ENCODE measurements at regions not wholly inside any gene's neighbourhood (a gene's known extent, or its start where the extent isn't known, plus 50 kb on each side); places are given as distances from the start of the nearest gene placed in this dataset.

DNA sequence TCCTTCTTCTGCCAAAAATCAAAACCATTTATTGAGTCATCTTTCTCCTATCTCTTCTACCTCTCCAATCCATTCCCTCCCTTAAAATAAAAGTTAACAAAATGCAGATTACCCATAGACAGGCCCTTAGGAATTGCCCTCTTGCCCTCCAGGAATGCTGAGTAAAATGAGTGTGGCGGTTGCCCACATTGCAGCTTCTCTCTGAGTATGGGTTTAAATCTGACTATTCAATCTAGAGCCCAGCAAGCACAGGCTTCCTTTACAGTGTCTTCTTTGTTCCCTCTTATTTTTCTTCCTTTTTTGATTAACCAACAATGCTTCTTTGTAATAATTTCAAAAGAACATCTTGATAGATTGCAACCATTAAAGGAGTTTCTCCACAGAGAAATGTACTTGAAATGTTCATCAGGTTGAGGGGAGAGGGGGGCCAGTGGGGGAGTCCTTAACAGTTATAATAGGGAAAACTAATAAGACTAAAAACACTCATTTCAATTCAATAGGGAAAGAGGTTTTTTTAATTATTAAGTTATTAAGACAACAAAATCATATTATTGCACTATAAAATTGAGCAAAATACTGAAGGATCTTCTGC is 135.3 kb upstream of the LMCD1 start:
- CTCF ChIA-PET: no interaction called here
- TF ChIP-seq, protein P1, sequence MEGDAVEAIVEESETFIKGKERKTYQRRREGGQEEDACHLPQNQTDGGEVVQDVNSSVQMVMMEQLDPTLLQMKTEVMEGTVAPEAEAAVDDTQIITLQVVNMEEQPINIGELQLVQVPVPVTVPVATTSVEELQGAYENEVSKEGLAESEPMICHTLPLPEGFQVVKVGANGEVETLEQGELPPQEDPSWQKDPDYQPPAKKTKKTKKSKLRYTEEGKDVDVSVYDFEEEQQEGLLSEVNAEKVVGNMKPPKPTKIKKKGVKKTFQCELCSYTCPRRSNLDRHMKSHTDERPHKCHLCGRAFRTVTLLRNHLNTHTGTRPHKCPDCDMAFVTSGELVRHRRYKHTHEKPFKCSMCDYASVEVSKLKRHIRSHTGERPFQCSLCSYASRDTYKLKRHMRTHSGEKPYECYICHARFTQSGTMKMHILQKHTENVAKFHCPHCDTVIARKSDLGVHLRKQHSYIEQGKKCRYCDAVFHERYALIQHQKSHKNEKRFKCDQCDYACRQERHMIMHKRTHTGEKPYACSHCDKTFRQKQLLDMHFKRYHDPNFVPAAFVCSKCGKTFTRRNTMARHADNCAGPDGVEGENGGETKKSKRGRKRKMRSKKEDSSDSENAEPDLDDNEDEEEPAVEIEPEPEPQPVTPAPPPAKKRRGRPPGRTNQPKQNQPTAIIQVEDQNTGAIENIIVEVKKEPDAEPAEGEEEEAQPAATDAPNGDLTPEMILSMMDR (IDR thresholded peaks at IDR 0.05; ENCODE audit: control extremely low read depth, extremely low read depth, low read depth, missing control alignments): no peak
- no peak for DNase-seq (ENCODE audit: extremely low spot score)
- POLR2A ChIA-PET: no interaction called here

DNA sequence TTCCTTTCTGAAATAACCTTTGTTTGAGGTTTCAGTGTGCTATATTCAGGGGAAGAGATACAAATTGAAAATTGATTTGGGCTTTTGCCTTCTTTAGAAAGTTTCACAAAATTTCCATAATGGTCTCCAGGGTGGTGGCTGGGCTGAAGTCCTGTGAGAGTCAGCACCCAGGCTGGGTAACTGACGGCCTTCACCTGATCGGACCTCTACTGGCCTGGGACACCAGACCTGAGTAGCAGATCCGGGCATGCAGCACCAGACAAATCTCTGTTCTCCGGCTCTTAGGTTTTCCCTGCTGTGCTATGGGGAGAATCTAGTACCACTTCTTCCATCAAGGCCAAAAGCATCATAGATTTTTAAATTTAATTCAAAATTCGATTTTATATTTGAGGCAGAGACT is 133.0 kb upstream of the LMCD1 start:
- ChIA-PET CTCF (no interaction called here), POLR2A (no interaction called here)
- no peak for DNase-seq (ENCODE audit: extremely low spot score)
- TF ChIP-seq, protein P1 (IDR thresholded peaks at IDR 0.05; ENCODE audit: control extremely low read depth, extremely low read depth, low read depth, missing control alignments): no peak

DNA sequence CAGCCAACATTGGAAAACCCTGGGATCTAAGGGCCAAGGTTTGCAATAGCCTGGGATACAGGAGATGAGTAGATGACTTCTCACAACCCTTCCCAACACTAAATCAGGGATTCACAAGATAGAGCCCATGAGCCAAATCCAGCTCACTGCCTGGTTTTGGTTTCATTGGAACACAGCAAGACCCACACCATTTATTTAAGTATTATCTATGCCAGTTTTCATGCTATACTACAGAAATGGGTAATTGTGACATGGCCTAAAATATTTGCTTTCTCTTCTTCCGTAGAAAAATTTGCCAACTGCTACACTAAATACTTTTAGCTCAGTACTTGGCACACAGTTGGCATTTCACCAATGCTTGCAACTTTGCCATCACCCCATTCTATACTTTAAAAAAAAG is 132.0 kb upstream of the LMCD1 start:
- DNase-seq (ENCODE audit: extremely low spot score): no peak
- TF ChIP-seq, protein P1 (IDR thresholded peaks at IDR 0.05; ENCODE audit: control extremely low read depth, extremely low read depth, low read depth, missing control alignments): no peak
- ChIA-PET POLR2A (no interaction called here), CTCF (no interaction called here)

- TF ChIP-seq, protein P1 (IDR thresholded peaks at IDR 0.05; ENCODE audit: control extremely low read depth, extremely low read depth, low read depth, missing control alignments): no peak
- ChIA-PET CTCF (interaction anchor here (1.2 kb wide), 1 partner anchor 20 kb away, joined by 4 read pairs; no protein-coding TSS in a partner anchor), POLR2A (no interaction called here)
- DNase-seq (ENCODE audit: extremely low spot score): no peak
These were observed 130.5 kb upstream of the LMCD1 start for GRCh38 chr3:8371085-8371551.

DNA sequence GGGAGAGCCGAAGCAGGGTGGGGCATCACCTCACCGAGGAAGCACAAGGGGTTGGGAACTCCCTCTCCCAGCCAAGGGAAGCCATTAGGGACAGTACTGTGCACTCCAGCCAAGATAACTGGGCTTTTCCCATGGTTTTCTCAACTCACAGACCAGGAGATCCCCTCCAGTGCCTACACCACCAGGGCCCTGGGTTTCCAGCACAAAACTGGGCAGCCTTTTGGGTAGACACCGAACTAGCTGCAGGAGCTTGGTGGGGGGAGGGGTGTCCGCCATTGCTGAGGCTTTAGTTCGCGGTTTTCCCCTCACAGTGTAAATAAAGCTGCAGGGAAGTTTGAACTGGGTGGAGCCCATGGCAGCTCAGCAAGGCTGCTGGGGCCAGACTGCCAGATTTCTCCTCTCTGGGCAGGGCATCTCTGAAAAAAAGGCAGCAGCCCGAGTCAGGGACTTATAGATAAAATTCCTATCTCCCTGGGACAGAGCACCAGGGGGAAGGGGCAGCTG is 129.6 kb upstream of the LMCD1 start:
- DNase-seq (ENCODE audit: extremely low spot score): no peak
- ChIA-PET CTCF (interaction anchor here (3.7 kb wide), 1 partner anchor 8 kb away, joined by 12 read pairs; no protein-coding TSS in a partner anchor), POLR2A (no interaction called here)
- TF ChIP-seq, protein P1 (IDR thresholded peaks at IDR 0.05; ENCODE audit: control extremely low read depth, extremely low read depth, low read depth, missing control alignments): no peak

GRCh38 chr3:8380904-8381704 is 120.5 kb upstream of the LMCD1 start:
- no peak for DNase-seq (ENCODE audit: extremely low spot score)
- ChIA-PET CTCF (no interaction called here), POLR2A (no interaction called here)
- TF ChIP-seq, protein P1 (IDR thresholded peaks at IDR 0.05; ENCODE audit: control extremely low read depth, extremely low read depth, low read depth, missing control alignments): no peak

All from GM10248 (cell line).